ENCODE measurements at regions not wholly inside any gene's neighbourhood (a gene's known extent, or its start where the extent isn't known, plus 50 kb on each side); places are given as distances from the start of the nearest gene placed in this dataset.

- Histone ChIP-seq H3K36me3 (no peaks in the 10 kb centered on the region), H3K27ac (no peak overlapping the region), H3K27me3 (no peaks in the 10 kb centered on the region), H3K9me3 (no peaks in the 10 kb centered on the region), H3K4me1 (no peaks in the 10 kb centered on the region), H3K4me3 (no peak overlapping the region)
- DNase-seq: no peak
- TF ChIP-seq POLR2A (IDR thresholded peaks at IDR 0.05) (no peak), CTCF (IDR thresholded peaks at IDR 0.05) (no peak)
- 39 to 72% methylated on average over 7 of the region's 7 CpGs for WGBS, 2 donors
- intact Hi-C loops (cut with DNase I): no loop called here
Measured at GRCh38 chr13:34567597-34567996, 374.5 kb upstream of the NBEA start.

GRCh38 chr13:34570698-34571353, 371.2 kb upstream of the NBEA start:
- H3K27me3 ChIP-seq: no peaks in the 10 kb centered on the region
- no peaks in the 10 kb centered on the region for H3K4me1 ChIP-seq
- H3K36me3 ChIP-seq: no peaks in the 10 kb centered on the region
- TF ChIP-seq POLR2A (IDR thresholded peaks at IDR 0.05) (no peak), CTCF (IDR thresholded peaks at IDR 0.05) (no peak)
- H3K9me3 ChIP-seq: no peaks in the 10 kb centered on the region
- no peak overlapping the region for H3K27ac ChIP-seq
- intact Hi-C loops (cut with DNase I): no loop called here
- no peak overlapping the region for H3K4me3 ChIP-seq
- WGBS, 2 donors: 48 to 51% methylated on average over 5 of the region's 5 CpGs
- no peak for DNase-seq

GRCh38 chr13:34571716-34572115, 370.4 kb upstream of the NBEA start:
- whole genome bisulfite sequencing, 2 donors: 64 to 72% methylated on average over 6 of the region's 6 CpGs

GRCh38 chr13:34577051-34577450, 365.0 kb upstream of the NBEA start:
- no peaks in the 10 kb centered on the region for H3K36me3 ChIP-seq
- no peak overlapping the region for H3K27ac ChIP-seq
- no peaks in the 10 kb centered on the region for H3K9me3 ChIP-seq
- no peaks in the 10 kb centered on the region for H3K4me1 ChIP-seq
- no peak overlapping the region for H3K4me3 ChIP-seq
- DNase-seq: no peak
- 70 to 89% methylated on average over 1 of the region's 1 CpG for WGBS, 2 donors
- H3K27me3 ChIP-seq: no peaks in the 10 kb centered on the region
- TF ChIP-seq CTCF (IDR thresholded peaks at IDR 0.05) (no peak), POLR2A (IDR thresholded peaks at IDR 0.05) (no peak)
- intact Hi-C loops (cut with DNase I): no loop called here

More at GRCh38 chr13:34571716-34572115, 370.4 kb upstream of the NBEA start:
- TF ChIP-seq POLR2A (IDR thresholded peaks at IDR 0.05): no peak
- no peak for TF ChIP-seq CTCF (IDR thresholded peaks at IDR 0.05)
- intact Hi-C loops (cut with DNase I): no loop called here
- H3K27ac ChIP-seq: no peak overlapping the region
- H3K9me3 ChIP-seq: no peaks in the 10 kb centered on the region
- H3K36me3 ChIP-seq: no peaks in the 10 kb centered on the region
- no peak overlapping the region for H3K4me3 ChIP-seq
- no peaks in the 10 kb centered on the region for H3K4me1 ChIP-seq
- H3K27me3 ChIP-seq: no peaks in the 10 kb centered on the region
- DNase-seq: no peak

GRCh38 chr13:34578471-34578870, 363.6 kb upstream of the NBEA start:
- DNase-seq: no peak
- TF ChIP-seq POLR2A (IDR thresholded peaks at IDR 0.05) (no peak), CTCF (IDR thresholded peaks at IDR 0.05) (no peak)
- intact Hi-C loops (cut with DNase I): no loop called here
- no peaks in the 10 kb centered on the region for H3K27me3 ChIP-seq
- 29 to 67% methylated on average over 1 of the region's 1 CpG for WGBS, 2 donors
- H3K4me3 ChIP-seq: no peak overlapping the region
- no peak overlapping the region for H3K27ac ChIP-seq
- no peaks in the 10 kb centered on the region for H3K9me3 ChIP-seq
- peaks cover 0 to 3% (median 0%) of the 10 kb centered on the region in 3 donors for H3K4me1 ChIP-seq
- H3K36me3 ChIP-seq: no peaks in the 10 kb centered on the region

Data from esophagus squamous epithelium (tissue), 5 donors.